NCI-H748 treated with DMSO at 0.1 percent for 48 hours (cell line): ENCODE measurements at regions not wholly inside any gene's neighbourhood (a gene's known extent, or its start where the extent isn't known, plus 50 kb on each side); places are given as distances from the start of the nearest gene placed in this dataset.

Source experiments
- DNase-seq: peaks from one replicate; lab custom pipeline; 2025; lab: John Stamatoyannopoulos, UW

- no peak for DNase-seq
Observed at GRCh38 chr12:75974323-75975187, 57.0 kb downstream of the PHLDA1 start.

- no peak for DNase-seq
Observed at GRCh38 chr12:75971253-75971652, 60.3 kb downstream of the PHLDA1 start.

- DNase-seq = no peak
Observed at GRCh38 chr12:75970310-75970709, 61.3 kb downstream of the PHLDA1 start.

GRCh38 chr12:75969768-75970167 lies 61.8 kb downstream of the PHLDA1 start:
- no peak for DNase-seq

GRCh38 chr12:75965661-75966060 lies 65.9 kb downstream of the PHLDA1 start:
- DNase-seq = no peak

GRCh38 chr12:75964150-75964549 lies 67.4 kb downstream of the PHLDA1 start:
- DNase-seq = no peak

GRCh38 chr12:75961878-75962277 lies 69.7 kb downstream of the PHLDA1 start:
- DNase-seq = no peak

- no peak for DNase-seq
Observed at GRCh38 chr12:75960954-75961661, 70.5 kb downstream of the PHLDA1 start.

GRCh38 chr12:75960086-75960910 lies 71.3 kb downstream of the PHLDA1 start:
- peak; percentile 36 for DNase-seq

- DNase-seq = no peak
Observed at GRCh38 chr12:75959506-75959905, 72.1 kb downstream of the PHLDA1 start.

GRCh38 chr12:75959060-75959459 lies 72.5 kb downstream of the PHLDA1 start:
- DNase-seq = no peak

- no peak for DNase-seq
Observed at GRCh38 chr12:75955251-75955650, 76.3 kb downstream of the PHLDA1 start.

GRCh38 chr12:75954749-75955148 lies 76.8 kb downstream of the PHLDA1 start:
- no peak for DNase-seq

- DNase-seq = no peak
Observed at GRCh38 chr12:75954041-75954440, 77.5 kb downstream of the PHLDA1 start.

GRCh38 chr12:75953312-75953906 lies 78.2 kb downstream of the PHLDA1 start:
- DNase-seq = no peak

GRCh38 chr12:75951399-75952278 lies 79.9 kb downstream of the PHLDA1 start:
- no peak for DNase-seq

- DNase-seq = no peak
Observed at GRCh38 chr12:75947156-75947723, 84.3 kb downstream of the PHLDA1 start.

- DNase-seq = no peak
Observed at GRCh38 chr12:75945581-75945980, 86.0 kb downstream of the PHLDA1 start.

GRCh38 chr12:75944905-75945432 lies 86.6 kb downstream of the PHLDA1 start:
- no peak for DNase-seq
